ENCODE measurements at regions not wholly inside any gene's neighbourhood (a gene's known extent, or its start where the extent isn't known, plus 50 kb on each side); places are given as distances from the start of the nearest gene placed in this dataset.
"Not testable (repeated sequence)": the region's sequence is repeated elsewhere in the genome, so short reads cannot be mapped to it uniquely, and the experiment has no call there.

DNA sequence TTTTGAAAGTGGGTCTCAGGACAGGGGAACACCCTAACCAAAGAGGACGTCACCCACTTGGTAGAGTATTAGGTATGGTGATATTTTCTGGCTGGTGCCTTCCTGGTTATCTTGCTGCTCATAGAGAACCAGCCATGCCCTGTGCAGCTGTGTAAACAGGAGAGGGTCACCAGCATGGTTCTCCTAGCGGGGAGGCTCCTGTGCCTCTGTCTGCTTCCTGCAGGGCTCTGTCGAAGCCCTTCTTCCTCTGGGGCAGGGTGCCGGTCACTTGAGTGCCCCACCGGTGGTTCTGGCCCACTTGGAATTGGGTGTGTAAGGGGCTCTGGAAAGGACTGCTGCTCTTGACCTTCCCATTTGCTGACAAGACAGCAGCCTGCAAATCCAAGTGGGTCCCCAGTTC is 80.5 kb upstream of the KCNK12 start:
- no peak for DNase-seq

DNA sequence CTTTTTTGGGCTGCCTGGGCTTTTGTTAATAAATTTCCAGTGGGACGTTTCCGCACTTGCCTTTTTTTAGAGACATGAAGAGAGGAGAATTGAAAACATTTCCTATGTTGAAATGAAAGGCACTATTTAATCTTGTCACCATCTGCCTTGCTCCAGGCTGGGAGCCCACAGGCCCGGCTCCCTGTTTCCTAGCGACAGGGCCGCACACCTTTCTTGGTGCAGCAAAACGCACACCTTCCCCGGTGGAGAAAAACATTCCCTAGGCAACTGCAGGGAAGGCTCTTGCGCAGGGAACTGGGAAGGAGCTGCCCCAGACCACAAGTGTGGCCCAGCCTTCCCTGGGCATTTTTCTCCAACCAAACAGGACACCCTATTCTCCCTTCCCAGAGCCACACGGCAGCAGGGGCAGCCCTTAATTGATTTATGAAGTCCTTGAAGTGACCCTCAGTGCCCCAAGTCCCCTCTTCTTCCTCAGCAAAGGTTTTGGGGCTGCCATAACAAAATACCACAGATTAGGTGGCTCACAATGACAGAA is 79.3 kb upstream of the KCNK12 start:
- no peak for DNase-seq

DNA sequence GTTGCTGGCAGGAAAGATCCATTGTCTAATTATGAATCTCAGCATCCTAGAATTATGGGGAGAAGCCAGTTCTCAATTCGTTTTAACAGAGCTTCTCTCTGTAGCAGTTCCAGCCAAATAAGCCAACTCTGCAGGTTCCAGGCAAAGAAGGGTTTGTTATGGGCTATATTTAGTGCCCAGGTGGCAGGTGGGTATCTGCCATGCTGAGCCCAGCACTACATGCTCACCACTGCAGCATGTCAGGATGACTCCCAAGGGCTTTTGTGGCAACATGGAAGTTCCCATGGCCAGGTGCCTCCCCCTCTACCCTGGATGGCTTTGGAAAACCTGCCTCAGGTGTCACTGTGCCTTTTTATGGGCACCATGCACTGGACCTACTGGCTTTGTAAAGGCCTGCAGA is 74.5 kb upstream of the KCNK12 start:
- no peak for DNase-seq

DNA sequence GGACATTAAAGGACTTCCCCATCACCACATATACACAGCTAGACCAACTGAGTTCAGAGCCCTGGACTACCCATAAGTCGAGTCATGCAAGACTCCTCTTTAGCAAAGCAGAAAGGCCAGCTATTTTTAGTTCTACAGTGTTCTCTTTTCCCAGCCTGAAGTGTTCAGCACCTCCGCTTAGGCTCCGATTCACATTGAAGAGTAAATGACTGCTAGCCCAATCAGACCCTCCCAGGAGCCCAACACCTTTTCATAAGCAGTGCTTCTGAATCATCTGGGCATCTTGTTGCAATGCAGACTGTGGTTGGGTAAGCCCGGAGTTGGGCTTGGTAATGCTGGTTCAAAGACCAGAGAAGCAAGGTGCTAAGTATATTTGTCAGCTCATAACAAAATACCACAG is 73.6 kb upstream of the KCNK12 start:
- DNase-seq = no peak

DNA sequence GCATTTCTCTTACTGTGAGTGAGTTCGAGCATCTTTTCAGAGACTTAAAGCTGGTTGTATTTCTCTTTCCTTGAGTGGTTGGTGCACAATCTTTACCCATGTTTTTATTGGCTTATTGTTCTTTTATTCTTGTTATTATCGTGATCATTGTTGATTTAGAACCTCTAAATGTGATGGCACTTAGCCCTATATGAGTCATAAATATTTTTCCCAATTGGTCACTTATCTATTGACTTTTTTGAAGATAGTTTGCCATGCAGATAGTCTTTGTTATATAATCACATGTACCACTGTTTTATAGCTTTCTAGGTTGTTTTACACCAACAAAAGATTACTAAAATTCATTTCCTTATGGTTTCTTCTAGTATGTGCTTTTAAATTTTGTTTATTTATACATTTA is 70.6 kb upstream of the KCNK12 start:
- DNase-seq = no peak

DNA sequence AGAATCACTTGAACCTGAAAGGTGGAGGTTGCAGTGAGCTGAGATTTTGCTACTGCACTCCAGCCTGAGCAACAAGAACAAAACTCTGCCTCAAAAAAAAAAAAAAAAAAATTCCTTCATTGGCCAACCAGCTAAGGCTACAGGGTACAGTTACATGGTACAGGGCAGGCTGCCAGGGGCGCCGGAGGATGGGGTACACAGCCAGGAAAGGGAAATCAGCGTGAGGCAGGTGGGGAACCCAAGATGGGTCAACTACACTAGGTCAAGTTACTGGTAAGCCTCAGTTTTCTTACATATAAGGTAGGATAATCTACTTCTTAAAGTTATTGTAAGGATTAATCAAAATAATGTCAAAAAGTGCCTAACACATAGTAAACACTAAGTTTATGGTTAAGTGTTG is 69.6 kb upstream of the KCNK12 start:
- DNase-seq = no peak

DNA sequence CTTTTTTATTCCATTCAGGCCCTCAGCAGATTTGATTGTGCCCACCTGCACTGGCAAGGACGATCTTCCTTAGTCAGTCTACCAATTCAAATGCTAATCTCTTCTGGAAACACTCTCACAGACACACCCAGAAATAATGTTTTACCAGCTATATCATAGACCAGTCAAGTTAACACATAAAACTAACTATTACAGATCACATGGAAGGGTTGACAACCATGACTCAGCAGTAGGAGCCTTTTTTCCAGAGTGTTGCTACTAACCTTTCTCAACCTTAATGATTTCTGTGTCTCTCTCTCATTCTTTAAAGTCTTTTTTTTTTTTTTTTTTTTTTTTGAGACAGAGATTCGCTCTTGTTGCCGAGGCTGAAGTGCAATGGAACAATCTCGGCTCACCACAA is 68.7 kb upstream of the KCNK12 start:
- DNase-seq = no peak

DNA sequence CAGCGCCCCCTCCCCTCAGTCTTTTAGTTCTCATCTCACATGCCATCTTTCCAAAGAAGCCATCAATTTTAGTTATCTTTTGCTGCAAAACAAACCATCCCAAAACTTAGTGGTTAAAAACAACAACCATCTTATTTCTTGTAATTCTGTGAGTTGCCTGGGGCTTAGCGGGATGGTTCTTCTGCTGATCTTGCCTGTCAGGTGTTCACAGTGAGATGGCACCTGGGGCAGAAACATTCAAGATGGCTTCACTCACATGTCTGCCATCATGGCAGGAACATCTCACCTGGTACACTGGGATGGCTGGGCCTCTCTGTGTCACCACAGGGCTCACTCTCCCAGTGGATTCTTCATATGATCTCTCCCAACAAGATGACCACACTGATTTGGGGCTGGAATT is 67.6 kb upstream of the KCNK12 start:
- DNase-seq = no peak

DNA sequence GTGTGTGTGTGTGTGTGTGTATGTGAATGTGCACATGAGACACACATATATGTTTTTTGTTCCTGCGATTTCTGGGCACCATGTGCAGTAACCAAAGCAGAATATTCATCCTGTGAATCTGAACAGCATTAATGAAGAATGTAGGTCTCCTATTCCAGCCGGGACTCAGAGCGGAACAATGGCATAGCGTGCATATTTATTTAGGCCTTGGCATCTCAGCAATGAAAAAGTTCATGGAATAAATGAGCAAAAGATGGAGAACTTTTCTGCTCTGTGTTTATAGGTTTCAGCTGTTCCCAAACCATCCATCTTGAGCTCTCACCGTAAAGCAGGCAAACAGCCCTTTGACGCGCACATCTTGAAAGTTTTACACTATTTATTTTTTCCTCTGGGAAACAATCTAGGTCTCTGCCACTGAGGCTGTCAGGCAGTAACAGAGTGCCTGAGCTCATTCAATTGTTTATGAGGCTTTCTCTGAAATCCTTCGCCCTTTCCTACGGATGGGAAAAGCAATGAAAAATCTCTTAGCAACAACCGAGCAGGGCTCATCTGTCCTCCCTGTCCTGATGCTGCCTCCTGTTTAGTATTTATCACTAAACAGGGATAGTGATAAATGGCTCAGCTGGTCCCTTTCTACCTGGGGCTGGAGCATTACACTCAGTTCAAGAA is 65.9 kb upstream of the KCNK12 start:
- no peak for DNase-seq

DNA sequence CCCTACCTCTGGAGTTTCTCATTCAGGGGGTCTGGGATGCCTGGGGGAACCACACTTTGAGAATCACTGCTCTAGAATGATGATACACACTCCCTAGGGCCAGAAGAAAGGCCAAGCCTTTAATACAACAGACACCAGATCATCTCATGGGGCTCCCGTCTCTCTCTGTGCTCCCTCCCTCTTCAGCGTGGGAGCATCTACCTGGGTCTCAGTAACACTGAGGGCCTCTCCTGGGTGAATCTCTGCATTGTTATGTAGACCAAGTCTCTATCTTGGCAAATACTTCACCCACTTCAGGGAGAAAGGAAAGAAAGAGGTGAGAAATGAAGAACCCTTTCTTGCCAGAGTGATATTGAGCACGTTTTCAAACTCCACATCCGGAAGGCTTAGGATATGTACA is 65.4 kb upstream of the KCNK12 start:
- no peak for DNase-seq

DNA sequence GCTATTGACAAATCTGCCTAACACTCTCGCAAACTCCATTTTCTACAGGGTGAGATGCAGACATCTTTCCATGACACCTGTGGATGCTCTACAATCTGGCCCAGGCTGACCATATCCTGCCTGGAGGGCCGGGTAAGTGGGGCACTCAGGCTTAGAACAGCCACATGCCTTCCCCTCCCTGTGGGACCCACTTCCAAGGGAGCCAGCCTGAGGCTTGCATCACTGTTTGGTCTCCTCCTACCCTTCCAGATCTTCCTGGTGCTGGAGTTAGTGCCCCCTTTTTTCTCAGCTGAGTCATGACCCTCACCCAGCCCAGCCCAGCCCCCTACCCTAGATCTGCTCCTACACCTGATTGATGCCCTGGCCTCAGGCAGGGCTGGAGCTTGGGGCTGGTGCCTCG is 62.0 kb upstream of the KCNK12 start:
- DNase-seq = no peak

DNA sequence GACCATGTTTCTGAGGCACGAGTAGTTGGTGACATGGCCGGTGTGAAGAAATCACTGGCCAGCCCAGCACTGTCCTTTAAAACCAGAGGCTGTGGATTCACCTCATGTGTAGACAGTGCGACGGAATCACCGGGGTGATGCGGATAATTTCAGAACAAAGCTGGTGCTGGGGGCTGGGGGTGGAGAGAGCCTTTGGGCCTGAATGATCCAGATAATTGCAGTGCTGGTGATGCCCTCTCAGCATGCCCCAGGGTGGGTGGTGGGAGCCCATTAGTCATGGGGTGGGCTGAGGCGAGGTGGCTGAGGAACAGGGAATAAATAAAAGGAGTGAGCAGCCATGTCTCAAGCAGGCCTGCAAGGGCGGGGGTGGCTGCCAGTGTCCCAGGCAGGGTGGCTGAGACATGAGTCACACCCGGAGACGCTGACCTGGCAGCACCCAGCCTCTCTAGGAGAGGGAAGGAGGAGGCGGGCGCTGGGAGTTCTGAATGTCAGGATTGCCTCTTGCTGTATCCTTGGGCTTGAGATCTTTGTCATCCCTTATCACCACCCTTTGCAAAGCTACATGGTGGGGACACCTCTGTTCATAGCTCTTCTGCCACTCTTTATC is 61.1 kb upstream of the KCNK12 start:
- peak; percentile 60 for DNase-seq

DNA sequence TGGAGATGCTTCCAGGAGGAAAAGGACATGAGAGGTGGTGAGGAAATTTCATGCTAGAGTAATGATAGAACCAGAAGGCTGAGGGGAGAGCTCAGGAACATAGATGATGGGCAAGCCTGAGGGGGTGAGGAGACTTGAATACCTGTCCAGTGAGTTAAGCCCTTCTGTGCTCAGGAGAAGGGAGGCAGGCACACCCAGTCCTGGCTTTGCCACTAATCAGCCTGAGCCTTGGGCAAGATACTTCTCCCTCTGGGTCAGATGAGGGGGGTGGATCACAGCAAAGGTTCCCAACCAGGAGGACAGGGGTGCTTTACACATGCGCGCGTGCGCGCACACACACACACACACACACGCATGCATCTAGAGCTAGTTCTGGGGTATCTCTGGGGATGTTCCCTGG is 60.5 kb upstream of the KCNK12 start:
- DNase-seq = no peak

DNA sequence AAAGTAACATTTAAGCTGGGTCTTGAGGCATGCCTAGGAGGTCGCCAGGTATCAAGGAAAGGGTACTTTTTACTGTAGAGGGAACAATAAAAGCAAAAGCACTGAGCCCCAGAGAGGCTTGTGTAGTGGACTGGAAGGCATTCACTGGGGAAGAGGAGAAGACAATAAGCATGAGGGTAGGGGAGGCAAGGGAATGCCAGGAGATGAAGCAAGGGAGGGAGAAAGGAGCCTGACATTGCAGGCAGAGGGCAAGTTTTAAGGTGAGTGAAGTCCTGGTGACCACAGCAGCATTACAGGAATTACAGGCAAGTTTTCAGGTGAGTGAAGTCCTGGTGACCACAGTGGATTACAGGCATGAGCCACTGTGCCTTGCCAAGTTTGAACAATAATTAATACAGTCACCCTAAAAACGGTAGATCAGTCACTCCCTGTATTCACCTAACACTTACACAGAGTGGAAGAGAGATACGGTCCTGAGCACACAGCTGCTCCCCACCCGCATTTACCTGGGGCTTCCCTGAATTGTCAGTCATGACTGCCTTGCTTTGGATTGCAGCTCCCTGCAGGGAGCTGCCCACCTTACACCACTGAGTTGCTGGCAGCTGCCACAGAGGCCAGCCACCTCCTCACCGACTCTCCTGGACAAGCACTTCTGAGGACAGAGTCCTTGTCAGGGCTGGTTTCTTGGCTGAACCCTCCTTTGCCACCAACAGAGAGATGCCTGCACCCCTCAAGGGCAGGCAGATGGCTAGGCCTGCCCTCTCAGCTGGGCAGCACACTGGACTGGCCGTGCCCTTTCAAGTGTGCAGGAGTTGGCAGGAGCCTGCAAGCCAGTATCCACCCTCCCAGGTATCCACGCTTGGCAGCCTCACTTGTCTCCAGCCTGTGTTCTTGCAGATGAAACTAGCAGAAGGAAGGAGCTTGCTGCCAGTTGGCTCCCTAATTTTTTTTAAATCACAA is 59.0 kb upstream of the KCNK12 start:
- DNase-seq = no peak

DNA sequence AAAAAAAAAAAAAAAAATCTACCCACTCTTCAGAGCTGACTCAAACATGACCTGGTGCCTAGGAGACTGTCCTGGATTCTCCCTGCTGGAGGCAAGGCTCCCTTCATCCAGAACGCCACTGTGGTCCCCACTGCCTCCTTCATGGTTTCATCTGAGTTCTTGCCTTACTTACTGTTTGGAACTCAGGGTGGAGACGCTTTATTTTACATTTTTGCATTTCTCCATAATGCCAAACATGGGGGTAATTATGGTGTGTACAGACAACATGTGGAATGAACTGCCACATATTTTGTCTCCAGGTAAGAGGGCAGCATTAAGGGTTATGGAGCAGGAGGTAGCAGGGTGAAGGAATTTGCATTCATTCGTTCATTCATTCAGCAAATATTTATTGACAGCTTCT is 58.1 kb upstream of the KCNK12 start:
- no peak for DNase-seq

DNA sequence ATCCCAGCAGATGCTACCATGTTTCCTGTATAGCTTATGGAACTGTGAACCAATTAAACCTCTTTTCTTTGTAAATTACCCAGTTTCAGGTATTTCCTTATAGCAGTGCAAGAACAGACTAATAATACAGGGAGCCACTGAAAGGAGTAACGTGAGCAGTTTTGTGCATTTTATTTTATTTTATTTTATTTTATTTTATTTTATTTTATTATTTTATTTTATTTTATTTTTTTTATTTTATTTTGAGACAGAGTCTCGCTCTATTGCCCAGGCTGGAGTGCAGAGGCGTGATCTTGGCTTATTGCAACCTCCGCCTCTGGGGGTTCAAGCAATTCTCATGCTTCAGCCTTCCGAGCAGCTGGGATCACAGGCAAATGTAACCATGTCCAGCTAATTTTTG is 55.9 kb upstream of the KCNK12 start:
- no peak for DNase-seq

DNA sequence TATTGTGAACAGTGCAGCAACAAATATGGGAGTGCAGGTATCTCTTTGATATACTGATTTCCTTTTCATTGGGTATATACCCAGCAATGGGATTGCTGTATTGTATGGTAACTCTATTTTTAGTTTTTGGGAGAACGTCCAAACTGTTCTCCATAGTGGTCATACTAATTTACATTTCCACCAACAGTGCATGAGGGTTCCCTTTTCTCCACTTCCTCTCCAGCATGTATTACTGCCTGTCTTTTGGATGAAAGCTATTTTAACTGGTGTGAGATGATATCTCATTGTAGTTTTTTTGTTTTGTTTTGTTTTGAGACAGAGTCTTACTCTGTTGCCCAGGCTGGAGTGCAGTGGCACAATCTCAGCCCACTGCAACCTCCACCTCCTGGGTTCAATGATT is 52.4 kb upstream of the KCNK12 start:
- not testable (repeated sequence) for DNase-seq

DNA sequence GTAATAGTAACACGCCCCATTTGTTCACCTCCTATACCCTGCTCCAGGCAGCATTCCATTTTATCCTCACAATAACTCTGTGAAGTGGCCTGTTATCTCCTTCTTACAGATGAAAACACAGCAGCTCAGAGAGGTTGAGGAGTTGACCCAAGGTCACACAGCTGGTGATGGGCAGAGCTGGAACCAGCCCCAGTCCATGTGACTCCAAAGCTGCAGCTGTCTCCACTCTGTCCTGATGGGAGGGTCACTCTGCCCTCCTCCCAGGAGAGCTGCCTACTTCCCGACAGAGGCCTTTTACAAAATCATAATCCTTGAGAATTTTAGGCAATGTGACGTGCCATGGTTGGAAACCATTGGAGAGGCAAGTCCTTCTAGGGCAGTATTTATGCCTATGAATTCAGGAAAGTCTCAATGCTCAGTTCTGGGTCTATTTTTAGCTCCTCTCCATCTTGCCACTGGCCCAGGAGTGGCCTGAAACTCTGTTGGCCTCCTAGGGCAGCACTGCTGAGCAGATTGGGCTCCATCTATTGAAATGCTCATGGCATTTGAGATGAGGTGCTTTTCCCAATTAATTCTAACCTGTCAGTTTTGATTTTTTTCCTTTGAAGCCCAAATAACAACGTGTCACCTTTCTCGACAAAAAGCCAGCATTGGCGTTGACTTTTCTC is 50.1 kb upstream of the KCNK12 start:
- no peak for DNase-seq

Measured in T1000 (cell line).